SK-N-SH treated with all-trans-retinoic acid at 6 μM for 48 hours (cell line): ENCODE measurements at regions not wholly inside any gene's neighbourhood (a gene's known extent, or its start where the extent isn't known, plus 50 kb on each side); places are given as distances from the start of the nearest gene placed in this dataset.

ENCODE experiments used
- ATAC-seq: fragments of 200-7000 bp; cut with Tn5 transposase; 3 replicates; pipeline ENCODE4 v1.9.1; 2020; ENCODE audit warnings: mild to moderate bottlenecking, moderate library complexity
- ARNTL ChIP-seq: fragments of 450-650 bp; formaldehyde crosslinking; IDR thresholded peaks from 2 replicates; pipeline ENCODE4 v1.5.0; 2020; ENCODE audit warnings: low read depth, mild to moderate bottlenecking, moderate library complexity, borderline replicate concordance
- BACH2 ChIP-seq: fragments of 250-450 bp; sonication (Bioruptor Pico); IDR thresholded peaks from 2 replicates; pipeline ENCODE4 v1.9.0; 2021; ENCODE audit warnings: mild to moderate bottlenecking, borderline replicate concordance
- CSDC2 ChIP-seq: fragments of 250-450 bp; sonication (Bioruptor Pico); IDR thresholded peaks from 2 replicates; pipeline ENCODE4 v1.5.0; 2020; ENCODE audit warnings: mild to moderate bottlenecking, moderate library complexity
- ESRRG ChIP-seq: fragments of 250-450 bp; sonication (Bioruptor Pico); IDR thresholded peaks from 2 replicates; pipeline ENCODE4 v1.6.1; 2021; ENCODE audit warnings: mild to moderate bottlenecking
- GLIS3 ChIP-seq: fragments of 250-450 bp; sonication (Bioruptor Pico); IDR thresholded peaks from 2 replicates; pipeline ENCODE4 v1.5.0; 2020; ENCODE audit warnings: mild to moderate bottlenecking, moderate library complexity
- ISL1 ChIP-seq: fragments of 250-450 bp; sonication (Bioruptor Pico); IDR thresholded peaks from 2 replicates; pipeline ENCODE4 v2.1.2; 2022; ENCODE audit warnings: mild to moderate bottlenecking, moderate library complexity
- OSR1 ChIP-seq: fragments of 250-450 bp; sonication (Bioruptor Pico); IDR thresholded peaks from 2 replicates; pipeline ENCODE4 v1.8.0; 2022; ENCODE audit warnings: moderate library complexity, mild to moderate bottlenecking, inconsistent platforms
- PPARA ChIP-seq: fragments of 250-450 bp; sonication (Bioruptor Pico); IDR thresholded peaks from 2 replicates; pipeline ENCODE4 v1.5.0; 2020; ENCODE audit warnings: mild to moderate bottlenecking, borderline replicate concordance
- RARB ChIP-seq: fragments of 250-450 bp; sonication (Bioruptor Pico); IDR thresholded peaks from 2 replicates; pipeline ENCODE4 v1.8.0; 2021; ENCODE audit warnings: mild to moderate bottlenecking, moderate library complexity
- SNAI2 ChIP-seq: fragments of 250-450 bp; sonication (Bioruptor Pico); IDR thresholded peaks from 2 replicates; pipeline ENCODE4 v1.5.0; 2020; ENCODE audit warnings: mild to moderate bottlenecking, moderate library complexity
- TCF4 ChIP-seq: fragments of 250-450 bp; sonication (Bioruptor Pico); IDR thresholded peaks from 2 replicates; pipeline ENCODE4 v1.8.0; 2021; ENCODE audit warnings: mild to moderate bottlenecking, moderate library complexity, borderline replicate concordance
- TOX ChIP-seq: fragments of 250-450 bp; sonication (Bioruptor Pico); IDR thresholded peaks from 2 replicates; pipeline ENCODE4 v1.8.0; 2021; ENCODE audit warnings: mild to moderate bottlenecking, moderate library complexity, borderline replicate concordance
- ZC3H10 ChIP-seq: fragments of 250-450 bp; sonication (Bioruptor Pico); IDR thresholded peaks from 2 replicates; pipeline ENCODE4 v1.5.1; 2021; ENCODE audit warnings: mild to moderate bottlenecking, moderate library complexity
- ZFP3 ChIP-seq: fragments of 250-450 bp; sonication (Bioruptor Pico); IDR thresholded peaks from 2 replicates; pipeline ENCODE4 v1.5.0; 2020; ENCODE audit warnings: mild to moderate bottlenecking, moderate library complexity
- ZFP30 ChIP-seq: fragments of 450-650 bp; formaldehyde crosslinking; IDR thresholded peaks from 2 replicates; pipeline ENCODE4 v1.5.0; 2022; ENCODE audit warnings: mild to moderate bottlenecking, moderate library complexity
- ZNF565 ChIP-seq: fragments of 450-650 bp; formaldehyde crosslinking; conservative IDR thresholded peaks from 2 replicates; pipeline ENCODE4 v1.5.0; 2020; ENCODE audit warnings: low read depth, mild to moderate bottlenecking, moderate library complexity
- ZNF70 ChIP-seq: fragments of 450-650 bp; formaldehyde crosslinking; IDR thresholded peaks from 2 replicates; pipeline ENCODE4 v1.5.0; 2020; ENCODE audit warnings: mild to moderate bottlenecking, moderate library complexity
- ZNF8 ChIP-seq: fragments of 450-650 bp; formaldehyde crosslinking; IDR thresholded peaks from 2 replicates; pipeline ENCODE4 v1.5.0; 2020; ENCODE audit warnings: mild to moderate bottlenecking, moderate library complexity
- TF ChIP-seq, protein P1 (sequence below): fragments of 250-450 bp; sonication (Bioruptor Pico); IDR thresholded peaks from 2 replicates; pipeline ENCODE4 v1.5.1; 2020; ENCODE audit warnings: low read depth, mild to moderate bottlenecking, moderate library complexity
- TF ChIP-seq, protein P2 (sequence below): fragments of 250-450 bp; sonication (Bioruptor Pico); IDR thresholded peaks from 2 replicates; pipeline ENCODE4 v1.5.1; 2021; ENCODE audit warnings: mild to moderate bottlenecking, moderate library complexity
- TF ChIP-seq, protein P3 (sequence below): fragments of 250-450 bp; sonication (Bioruptor Pico); IDR thresholded peaks from 2 replicates; pipeline ENCODE4 v1.5.0; 2020; ENCODE audit warnings: mild to moderate bottlenecking, moderate library complexity
- TF ChIP-seq, protein P4 (sequence below): fragments of 250-450 bp; sonication (Bioruptor Pico); IDR thresholded peaks from 2 replicates; pipeline ENCODE4 v1.8.0; 2020; ENCODE audit warnings: mild to moderate bottlenecking, moderate library complexity, borderline replicate concordance
- TF ChIP-seq, protein P5 (sequence below): fragments of 250-450 bp; sonication (Bioruptor Pico); IDR thresholded peaks from 2 replicates; pipeline ENCODE4 v1.8.0; 2021; ENCODE audit warnings: low read depth, mild to moderate bottlenecking, moderate library complexity, borderline replicate concordance

DNA sequence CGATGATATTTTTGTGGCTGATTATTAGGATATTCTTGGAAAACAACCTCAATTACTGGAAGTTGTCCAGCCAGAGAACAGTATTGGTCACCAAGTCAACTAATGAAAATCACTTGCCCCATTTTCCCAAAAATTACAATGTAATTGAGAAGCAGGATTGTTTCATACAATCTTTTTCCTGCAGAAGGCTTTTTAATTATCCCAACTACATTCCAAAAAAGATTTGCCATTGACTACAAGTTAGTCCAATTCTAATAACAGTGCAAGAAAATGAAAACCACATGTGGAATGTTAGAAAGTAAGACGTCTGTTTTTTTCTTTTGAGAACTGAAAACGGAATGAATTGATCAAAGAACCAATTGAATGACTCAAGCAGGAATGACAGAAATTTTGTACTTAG, 1195.8 kb downstream of the SORCS1 start:
- TF ChIP-seq RARB (no peak), CSDC2 (CRISPR knock-in tag) (no peak), TOX (CRISPR knock-in tag) (no peak), ZFP3 (CRISPR knock-in tag) (no peak), SNAI2 (no peak), TCF4 (no peak), ZNF565 (CRISPR knock-in tag) (no peak), OSR1 (CRISPR knock-in tag) (no peak), ISL1 (CRISPR knock-in tag) (no peak), ESRRG (no peak), ZFP30 (CRISPR knock-in tag) (no peak), GLIS3 (CRISPR knock-in tag) (no peak), ARNTL (CRISPR knock-in tag) (no peak)
- TF ChIP-seq, protein P1, sequence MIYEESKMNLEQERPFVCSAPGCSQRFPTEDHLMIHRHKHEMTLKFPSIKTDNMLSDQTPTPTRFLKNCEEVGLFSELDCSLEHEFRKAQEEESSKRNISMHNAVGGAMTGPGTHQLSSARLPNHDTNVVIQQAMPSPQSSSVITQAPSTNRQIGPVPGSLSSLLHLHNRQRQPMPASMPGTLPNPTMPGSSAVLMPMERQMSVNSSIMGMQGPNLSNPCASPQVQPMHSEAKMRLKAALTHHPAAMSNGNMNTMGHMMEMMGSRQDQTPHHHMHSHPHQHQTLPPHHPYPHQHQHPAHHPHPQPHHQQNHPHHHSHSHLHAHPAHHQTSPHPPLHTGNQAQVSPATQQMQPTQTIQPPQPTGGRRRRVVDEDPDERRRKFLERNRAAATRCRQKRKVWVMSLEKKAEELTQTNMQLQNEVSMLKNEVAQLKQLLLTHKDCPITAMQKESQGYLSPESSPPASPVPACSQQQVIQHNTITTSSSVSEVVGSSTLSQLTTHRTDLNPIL (CRISPR knock-in tag), result no peak
- TF ChIP-seq, protein P2, sequence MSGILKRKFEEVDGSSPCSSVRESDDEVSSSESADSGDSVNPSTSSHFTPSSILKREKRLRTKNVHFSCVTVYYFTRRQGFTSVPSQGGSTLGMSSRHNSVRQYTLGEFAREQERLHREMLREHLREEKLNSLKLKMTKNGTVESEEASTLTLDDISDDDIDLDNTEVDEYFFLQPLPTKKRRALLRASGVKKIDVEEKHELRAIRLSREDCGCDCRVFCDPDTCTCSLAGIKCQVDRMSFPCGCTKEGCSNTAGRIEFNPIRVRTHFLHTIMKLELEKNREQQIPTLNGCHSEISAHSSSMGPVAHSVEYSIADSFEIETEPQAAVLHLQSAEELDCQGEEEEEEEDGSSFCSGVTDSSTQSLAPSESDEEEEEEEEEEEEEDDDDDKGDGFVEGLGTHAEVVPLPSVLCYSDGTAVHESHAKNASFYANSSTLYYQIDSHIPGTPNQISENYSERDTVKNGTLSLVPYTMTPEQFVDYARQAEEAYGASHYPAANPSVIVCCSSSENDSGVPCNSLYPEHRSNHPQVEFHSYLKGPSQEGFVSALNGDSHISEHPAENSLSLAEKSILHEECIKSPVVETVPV (CRISPR knock-in tag), result no peak
- ATAC-seq, result no peak

DNA sequence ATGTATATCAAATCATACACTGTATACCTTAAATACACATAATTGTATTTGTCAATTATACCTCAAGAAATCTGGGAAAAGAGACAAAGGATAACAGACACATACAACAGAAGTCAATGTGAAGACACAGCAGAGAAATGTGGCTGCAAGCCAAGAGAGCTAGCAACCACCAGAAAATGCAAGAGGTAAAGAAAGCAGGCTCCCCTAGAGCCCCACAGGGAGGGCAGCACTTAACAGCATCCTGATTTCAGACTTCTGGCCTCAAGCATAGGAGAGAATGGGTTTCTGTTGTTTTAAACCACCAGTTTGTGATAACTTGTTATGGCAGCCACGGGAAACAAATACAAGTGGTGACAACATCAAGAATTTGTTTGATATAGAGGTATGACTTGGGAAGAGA, 1197.2 kb downstream of the SORCS1 start:
- TF ChIP-seq TCF4, result no peak
- no peak for TF ChIP-seq OSR1 (CRISPR knock-in tag)
- no peak for TF ChIP-seq TOX (CRISPR knock-in tag)
- TF ChIP-seq ZC3H10, result no peak
- TF ChIP-seq GLIS3 (CRISPR knock-in tag), result no peak
- no peak for TF ChIP-seq ZNF70 (CRISPR knock-in tag)
- no peak for TF ChIP-seq BACH2 (CRISPR knock-in tag)
- TF ChIP-seq PPARA (CRISPR knock-in tag), result no peak
- no peak for TF ChIP-seq ESRRG
- no peak for TF ChIP-seq ZNF565 (CRISPR knock-in tag)
- no peak for TF ChIP-seq ZNF8 (CRISPR knock-in tag)
- no peak for TF ChIP-seq ZFP30 (CRISPR knock-in tag)
- TF ChIP-seq, protein P3, sequence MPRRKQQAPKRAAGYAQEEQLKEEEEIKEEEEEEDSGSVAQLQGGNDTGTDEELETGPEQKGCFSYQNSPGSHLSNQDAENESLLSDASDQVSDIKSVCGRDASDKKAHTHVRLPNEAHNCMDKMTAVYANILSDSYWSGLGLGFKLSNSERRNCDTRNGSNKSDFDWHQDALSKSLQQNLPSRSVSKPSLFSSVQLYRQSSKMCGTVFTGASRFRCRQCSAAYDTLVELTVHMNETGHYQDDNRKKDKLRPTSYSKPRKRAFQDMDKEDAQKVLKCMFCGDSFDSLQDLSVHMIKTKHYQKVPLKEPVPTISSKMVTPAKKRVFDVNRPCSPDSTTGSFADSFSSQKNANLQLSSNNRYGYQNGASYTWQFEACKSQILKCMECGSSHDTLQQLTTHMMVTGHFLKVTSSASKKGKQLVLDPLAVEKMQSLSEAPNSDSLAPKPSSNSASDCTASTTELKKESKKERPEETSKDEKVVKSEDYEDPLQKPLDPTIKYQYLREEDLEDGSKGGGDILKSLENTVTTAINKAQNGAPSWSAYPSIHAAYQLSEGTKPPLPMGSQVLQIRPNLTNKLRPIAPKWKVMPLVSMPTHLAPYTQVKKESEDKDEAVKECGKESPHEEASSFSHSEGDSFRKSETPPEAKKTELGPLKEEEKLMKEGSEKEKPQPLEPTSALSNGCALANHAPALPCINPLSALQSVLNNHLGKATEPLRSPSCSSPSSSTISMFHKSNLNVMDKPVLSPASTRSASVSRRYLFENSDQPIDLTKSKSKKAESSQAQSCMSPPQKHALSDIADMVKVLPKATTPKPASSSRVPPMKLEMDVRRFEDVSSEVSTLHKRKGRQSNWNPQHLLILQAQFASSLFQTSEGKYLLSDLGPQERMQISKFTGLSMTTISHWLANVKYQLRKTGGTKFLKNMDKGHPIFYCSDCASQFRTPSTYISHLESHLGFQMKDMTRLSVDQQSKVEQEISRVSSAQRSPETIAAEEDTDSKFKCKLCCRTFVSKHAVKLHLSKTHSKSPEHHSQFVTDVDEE, result no peak
- no peak for TF ChIP-seq RARB
- TF ChIP-seq, protein P1 (CRISPR knock-in tag), result no peak
- no peak for ATAC-seq

DNA sequence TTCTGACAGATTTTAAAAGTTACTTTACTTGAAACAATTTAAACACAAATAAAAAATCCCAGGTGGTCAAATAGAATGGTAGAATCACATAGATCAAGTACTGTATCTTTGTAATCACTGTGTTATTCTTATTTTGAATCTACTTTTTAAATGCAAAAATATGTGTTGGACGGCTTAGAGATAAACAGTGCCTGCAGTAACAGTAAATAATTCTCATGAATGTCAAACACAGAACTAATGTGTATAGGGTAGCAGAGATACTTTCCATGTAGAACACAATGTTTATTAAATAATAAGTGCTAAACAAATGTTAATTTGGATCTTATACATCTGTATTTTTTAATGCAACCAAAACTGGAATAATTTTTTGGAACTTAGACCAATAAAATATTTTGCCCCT, 1199.4 kb downstream of the SORCS1 start:
- TF ChIP-seq, protein P2 (CRISPR knock-in tag), result no peak
- TF ChIP-seq ZNF70 (CRISPR knock-in tag), result no peak
- no peak for TF ChIP-seq ZC3H10
- TF ChIP-seq ZFP30 (CRISPR knock-in tag), result no peak
- TF ChIP-seq, protein P4, sequence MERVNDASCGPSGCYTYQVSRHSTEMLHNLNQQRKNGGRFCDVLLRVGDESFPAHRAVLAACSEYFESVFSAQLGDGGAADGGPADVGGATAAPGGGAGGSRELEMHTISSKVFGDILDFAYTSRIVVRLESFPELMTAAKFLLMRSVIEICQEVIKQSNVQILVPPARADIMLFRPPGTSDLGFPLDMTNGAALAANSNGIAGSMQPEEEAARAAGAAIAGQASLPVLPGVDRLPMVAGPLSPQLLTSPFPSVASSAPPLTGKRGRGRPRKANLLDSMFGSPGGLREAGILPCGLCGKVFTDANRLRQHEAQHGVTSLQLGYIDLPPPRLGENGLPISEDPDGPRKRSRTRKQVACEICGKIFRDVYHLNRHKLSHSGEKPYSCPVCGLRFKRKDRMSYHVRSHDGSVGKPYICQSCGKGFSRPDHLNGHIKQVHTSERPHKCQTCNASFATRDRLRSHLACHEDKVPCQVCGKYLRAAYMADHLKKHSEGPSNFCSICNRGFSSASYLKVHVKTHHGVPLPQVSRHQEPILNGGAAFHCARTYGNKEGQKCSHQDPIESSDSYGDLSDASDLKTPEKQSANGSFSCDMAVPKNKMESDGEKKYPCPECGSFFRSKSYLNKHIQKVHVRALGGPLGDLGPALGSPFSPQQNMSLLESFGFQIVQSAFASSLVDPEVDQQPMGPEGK, result no peak
- no peak for TF ChIP-seq CSDC2 (CRISPR knock-in tag)
- TF ChIP-seq, protein P5, sequence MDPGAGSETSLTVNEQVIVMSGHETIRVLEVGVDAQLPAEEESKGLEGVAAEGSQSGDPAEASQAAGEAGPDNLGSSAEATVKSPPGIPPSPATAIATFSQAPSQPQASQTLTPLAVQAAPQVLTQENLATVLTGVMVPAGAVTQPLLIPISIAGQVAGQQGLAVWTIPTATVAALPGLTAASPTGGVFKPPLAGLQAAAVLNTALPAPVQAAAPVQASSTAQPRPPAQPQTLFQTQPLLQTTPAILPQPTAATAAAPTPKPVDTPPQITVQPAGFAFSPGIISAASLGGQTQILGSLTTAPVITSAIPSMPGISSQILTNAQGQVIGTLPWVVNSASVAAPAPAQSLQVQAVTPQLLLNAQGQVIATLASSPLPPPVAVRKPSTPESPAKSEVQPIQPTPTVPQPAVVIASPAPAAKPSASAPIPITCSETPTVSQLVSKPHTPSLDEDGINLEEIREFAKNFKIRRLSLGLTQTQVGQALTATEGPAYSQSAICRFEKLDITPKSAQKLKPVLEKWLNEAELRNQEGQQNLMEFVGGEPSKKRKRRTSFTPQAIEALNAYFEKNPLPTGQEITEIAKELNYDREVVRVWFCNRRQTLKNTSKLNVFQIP (CRISPR knock-in tag), result no peak
- TF ChIP-seq BACH2 (CRISPR knock-in tag), result no peak
- TF ChIP-seq ARNTL (CRISPR knock-in tag), result no peak
- no peak for TF ChIP-seq TCF4
- TF ChIP-seq RARB, result no peak
- ATAC-seq, result no peak
